GM18873 (cell line): ENCODE measurements at regions not wholly inside any gene's neighbourhood (a gene's known extent, or its start where the extent isn't known, plus 50 kb on each side); places are given as distances from the start of the nearest gene placed in this dataset.

Source experiments
- ATAC-seq: cut with Tn5 transposase; IDR thresholded peaks from one replicate; pipeline ENCODE4 v1.9.1; 2021; ENCODE audit warnings: mild to moderate bottlenecking, moderate library complexity, moderate number of reproducible peaks; ENCODE audit not compliant: unreplicated experiment, low FRiP score

GRCh38 chr3:187992609-187993008 is 161.3 kb upstream of the LPP start:
- ATAC-seq = no peak

DNA sequence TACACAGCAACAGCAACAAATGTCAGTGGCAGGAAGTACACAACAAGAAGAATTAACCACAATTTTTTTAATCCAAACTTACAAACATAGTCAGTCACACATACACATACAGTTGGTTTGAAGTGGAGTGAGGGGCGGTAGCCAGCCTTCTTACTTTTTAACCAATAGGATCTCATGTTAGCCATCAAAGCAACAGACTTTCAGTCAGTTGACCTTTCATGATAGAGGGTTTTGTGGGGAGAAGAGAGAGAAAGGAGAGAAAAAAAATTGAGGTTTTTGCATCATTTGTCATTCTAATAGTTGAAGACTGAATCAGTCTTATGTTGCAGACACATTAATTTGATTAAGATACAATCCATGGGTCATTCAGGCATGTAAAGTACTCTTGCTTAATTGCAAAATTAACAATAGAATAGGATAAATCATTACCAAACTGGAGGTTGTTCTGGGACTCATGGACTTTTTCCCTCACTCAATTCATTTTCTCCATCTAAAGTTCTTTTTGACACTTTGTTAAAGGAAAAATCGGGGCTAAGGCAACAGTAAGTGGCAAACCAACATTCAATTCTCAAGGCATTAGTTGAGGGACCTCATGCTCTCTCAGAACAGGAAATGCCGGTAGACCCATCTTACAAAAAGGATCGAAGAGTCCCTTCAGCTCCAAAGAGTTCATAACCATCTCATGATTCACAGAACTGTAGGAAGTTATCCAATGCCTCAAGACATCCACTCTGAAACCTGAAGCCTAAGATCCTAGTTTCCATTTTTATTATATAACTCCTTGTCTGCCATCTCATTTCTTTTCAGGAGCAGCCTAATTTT is 159.5 kb upstream of the LPP start:
- ATAC-seq = no peak

DNA sequence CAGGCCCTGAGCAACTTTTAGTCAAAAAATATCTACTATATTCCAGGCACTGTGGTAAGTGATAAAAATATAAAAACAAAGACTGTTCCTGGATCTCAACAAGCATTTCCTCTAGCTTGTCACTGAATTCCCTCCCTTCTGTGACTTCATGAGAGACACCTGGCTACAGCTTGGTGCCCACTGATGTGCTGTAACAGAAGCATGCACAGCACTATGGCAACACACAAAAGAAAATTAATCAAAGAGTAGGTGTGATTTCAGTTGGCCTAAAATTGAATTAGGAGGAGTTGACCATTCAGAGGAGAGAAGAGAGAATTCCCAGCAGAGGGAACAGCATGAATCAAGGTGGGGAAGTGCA is 158.9 kb upstream of the LPP start:
- ATAC-seq = no peak

GRCh38 chr3:187995667-187996066 is 158.3 kb upstream of the LPP start:
- no peak for ATAC-seq

- ATAC-seq = no peak
Measured at GRCh38 chr3:187996609-187997008, 157.3 kb upstream of the LPP start.

DNA sequence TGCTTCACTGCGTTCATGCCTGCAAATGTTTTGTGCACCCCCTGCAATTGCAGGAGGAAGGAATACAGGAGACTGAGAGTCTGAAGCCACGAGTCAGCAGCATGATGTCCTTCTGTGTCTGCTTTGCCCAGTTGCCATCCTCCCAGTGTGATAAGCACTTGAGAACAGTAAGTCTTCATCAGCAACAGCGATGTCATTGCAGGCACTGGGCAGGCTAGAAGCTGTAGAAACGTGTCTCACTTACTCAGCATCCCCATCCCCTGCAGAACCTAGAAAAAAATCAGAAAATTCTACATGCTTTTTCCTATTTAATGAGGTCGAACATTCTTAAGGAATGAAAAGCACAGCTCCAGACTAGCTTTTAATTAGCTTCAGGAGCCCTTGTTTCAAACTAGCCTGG is 156.5 kb upstream of the LPP start:
- no peak for ATAC-seq

GRCh38 chr3:187997946-187998561 is 155.9 kb upstream of the LPP start:
- ATAC-seq = no peak

- no peak for ATAC-seq
Measured at GRCh38 chr3:187998611-187999010, 155.3 kb upstream of the LPP start.

GRCh38 chr3:187999821-188000220 is 154.1 kb upstream of the LPP start:
- no peak for ATAC-seq

DNA sequence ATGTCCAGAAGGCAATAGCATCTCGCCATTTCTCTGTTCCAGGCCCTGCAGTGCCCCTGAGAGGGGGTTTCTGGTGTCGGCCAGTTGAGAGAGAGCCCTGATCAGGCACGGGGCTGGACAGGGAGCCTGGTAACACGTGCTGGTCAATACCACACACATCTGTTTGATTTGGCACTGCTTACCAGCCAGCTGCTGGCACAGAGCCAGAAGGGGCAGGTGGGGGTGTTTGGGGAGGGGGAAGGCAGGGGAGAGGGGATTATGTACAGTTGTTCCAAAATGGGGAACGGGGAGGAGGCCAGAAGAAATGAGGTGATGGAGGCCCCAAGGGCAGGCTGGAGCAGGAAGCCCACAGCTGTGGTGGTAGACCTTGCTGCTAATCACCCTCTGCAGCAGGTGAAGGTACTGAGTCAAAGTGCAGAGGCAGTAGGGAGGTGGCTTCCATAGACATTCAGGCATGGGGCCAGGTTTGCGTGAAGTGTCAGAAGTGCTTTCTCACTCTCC is 153.5 kb upstream of the LPP start:
- no peak for ATAC-seq

DNA sequence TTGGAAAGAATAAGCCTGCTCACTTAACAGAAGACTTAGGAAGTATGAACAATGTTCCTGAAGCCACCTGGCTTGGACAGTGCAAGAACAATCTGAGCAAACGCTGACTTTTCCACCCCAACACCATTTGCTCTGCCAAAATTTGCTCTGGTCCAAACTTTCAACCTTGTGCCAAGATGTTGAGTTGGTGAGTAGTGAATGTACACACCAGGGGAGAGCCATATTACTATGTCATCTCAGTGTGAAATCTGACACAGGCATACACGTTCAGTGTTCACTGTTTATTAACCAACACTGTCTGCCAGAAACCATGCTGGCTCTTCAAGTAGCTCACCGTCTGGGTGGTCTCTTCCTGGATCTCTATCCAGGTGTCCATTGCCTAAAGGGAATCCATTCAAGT is 152.9 kb upstream of the LPP start:
- no peak for ATAC-seq

DNA sequence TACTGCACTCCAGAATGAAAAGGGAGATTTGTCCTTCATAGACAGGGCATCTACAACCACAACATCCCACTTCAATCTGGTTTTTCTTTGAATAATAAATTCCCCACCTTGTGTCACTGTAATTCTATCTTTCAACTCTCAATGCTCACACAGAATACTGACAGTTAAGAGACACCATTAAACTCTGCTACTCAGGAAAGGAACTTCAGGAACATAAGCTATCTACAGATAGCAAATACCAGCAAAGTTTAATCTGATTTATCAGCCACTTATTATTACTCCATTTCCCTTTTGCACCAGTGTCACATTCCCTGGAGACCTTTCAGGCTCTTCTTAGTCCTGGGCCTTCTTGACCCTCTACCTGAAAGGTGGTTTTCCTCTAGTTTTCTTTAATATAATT is 152.0 kb upstream of the LPP start:
- ATAC-seq = no peak

DNA sequence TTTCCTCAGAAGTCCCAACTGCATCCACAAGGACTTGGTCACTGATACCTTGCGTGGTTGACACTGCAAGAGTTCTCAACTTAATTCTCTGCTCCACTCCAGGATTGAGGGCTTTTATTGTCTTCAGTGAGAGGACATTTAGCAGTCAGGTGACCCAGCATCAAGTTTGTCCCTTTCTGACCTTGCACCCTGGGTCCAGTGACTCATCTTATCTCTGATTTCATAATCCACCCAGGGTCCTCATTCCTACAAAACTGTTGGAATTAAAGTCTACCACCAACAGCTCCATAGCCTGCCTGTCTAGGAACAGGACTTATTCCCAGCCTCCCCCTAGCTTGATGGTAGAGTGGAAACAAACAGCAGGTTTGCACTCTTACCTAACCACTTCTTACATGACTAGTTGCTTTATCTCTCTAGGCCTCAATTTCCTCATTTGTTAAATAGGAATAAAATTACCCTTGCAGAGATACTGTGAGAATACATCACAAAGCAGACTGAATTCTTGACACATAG is 151.3 kb upstream of the LPP start:
- no peak for ATAC-seq

- ATAC-seq = no peak
Measured at GRCh38 chr3:188003188-188004171, 150.5 kb upstream of the LPP start.

GRCh38 chr3:188006726-188007393 is 147.1 kb upstream of the LPP start:
- ATAC-seq = no peak

DNA sequence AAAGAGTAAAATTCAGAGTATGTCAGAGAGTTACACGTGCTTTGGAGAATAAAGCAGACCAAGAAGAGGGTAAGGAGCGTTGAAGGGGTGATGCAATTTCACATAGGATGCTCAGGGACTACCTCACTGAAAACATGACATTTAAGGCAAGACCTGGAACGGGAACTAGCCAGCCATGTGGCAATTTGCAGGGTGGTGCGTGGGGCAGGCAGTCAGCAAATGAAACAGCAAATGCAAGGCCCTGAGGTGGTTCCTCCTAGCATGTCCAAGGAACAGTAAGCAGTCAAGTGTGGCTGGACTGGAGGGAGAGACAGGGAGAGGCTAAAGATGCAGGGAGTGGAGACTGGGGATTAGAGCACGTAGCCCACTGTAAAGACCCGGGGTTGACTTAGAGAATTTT is 146.1 kb upstream of the LPP start:
- ATAC-seq = no peak

DNA sequence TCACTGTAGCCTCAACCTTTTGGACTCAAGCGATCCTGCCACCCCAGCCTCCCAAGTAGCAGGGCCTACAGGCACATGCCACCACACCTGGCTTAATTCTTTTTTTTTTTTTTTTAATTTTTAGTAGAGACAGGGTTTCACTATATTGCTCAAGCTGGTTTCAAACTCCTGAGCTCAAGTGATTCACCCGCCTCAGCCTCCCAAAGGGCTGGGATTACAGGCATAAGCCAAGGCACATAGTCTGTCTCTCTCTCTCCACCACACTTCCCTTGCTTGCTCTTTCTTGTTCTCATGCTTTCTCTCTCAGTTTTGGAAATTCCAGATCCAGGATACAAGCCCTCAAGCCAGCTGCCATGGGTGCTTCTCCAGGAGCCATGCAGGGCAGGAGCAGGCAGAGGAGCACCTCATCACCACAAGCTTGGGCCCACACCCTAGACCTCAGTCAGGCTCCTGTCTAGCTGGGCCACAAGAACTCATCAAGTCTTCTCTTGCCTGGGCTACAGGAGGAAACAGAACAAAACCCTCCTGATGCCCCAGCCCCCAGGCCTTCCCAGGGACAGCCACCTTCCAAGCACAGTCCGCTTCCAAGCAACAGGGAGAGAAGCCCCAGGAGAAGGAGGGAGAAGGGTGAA is 145.3 kb upstream of the LPP start:
- ATAC-seq = no peak

- ATAC-seq = no peak
Measured at GRCh38 chr3:188010478-188010877, 143.5 kb upstream of the LPP start.

DNA sequence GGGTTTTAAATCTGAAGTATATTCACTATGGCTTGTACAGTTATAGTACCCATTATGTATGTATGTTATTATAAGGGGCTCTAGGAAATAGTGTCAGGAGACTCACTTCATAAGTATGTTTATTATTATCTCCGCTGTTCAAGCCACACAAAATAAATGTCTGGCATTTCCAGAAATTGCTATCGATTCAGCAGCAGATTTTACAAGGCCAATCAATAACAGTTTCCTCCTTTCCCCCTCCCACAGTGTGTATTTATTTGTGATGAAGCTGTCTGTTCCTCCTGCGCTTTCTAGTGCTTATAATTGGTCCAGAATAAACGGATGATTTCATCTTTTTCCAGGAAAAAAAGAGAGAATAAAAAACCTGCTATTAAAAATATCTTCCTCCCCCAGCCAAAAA is 134.2 kb upstream of the LPP start:
- no peak for ATAC-seq

- ATAC-seq = no peak
Measured at GRCh38 chr3:188021041-188021440, 132.9 kb upstream of the LPP start.
